MM.1S (cell line): ENCODE measurements at regions not wholly inside any gene's neighbourhood (a gene's known extent, or its start where the extent isn't known, plus 50 kb on each side); places are given as distances from the start of the nearest gene placed in this dataset.

Experiments
- DNase-seq: peaks from one replicate; pipeline ENCODE4 v3.0.0-alpha.2; 2015
- H2AFZ ChIP-seq: fragments of 300-600 bp; sonication (generic); 2 replicates; pipeline ENCODE4 v1.6.0; 2016; ENCODE audit warnings: antibody characterized with exemption, low read length
- H3F3A ChIP-seq: fragments of 300-600 bp; sonication (generic); 2 replicates; pipeline ENCODE4 v1.6.1; 2016; ENCODE audit warnings: mild to moderate bottlenecking, antibody characterized with exemption, low read length, moderate library complexity, mixed read lengths; ENCODE audit not compliant: insufficient read depth
- H3K27ac ChIP-seq: fragments of 300-600 bp; sonication (generic); 2 replicates; pipeline ENCODE4 v1.5.1; 2016; ENCODE audit warnings: mild to moderate bottlenecking, low read length
- H3K27me3 ChIP-seq: fragments of 300-600 bp; sonication (generic); replicated peaks from 2 replicates; pipeline ENCODE4 v1.6.0; 2016; ENCODE audit warnings: low read length; ENCODE audit not compliant: insufficient read depth
- H3K36me3 ChIP-seq: fragments of 300-600 bp; sonication (generic); replicated peaks from 2 replicates; pipeline ENCODE4 v1.6.1; 2016; ENCODE audit warnings: mild to moderate bottlenecking, low read length, mixed read lengths; ENCODE audit not compliant: insufficient read depth
- H3K4me1 ChIP-seq: fragments of 300-600 bp; sonication (generic); 2 replicates; pipeline ENCODE4 v1.6.1; 2016; ENCODE audit warnings: low read length, mixed read lengths
- H3K4me2 ChIP-seq: fragments of 300-600 bp; sonication (generic); 2 replicates; pipeline ENCODE4 v1.6.0; 2016; ENCODE audit warnings: low read depth, low read length
- H3K4me3 ChIP-seq: fragments of 300-600 bp; sonication (generic); 2 replicates; pipeline ENCODE4 v1.5.1; 2016; ENCODE audit warnings: low read length, mixed read lengths
- H3K79me2 ChIP-seq: fragments of 300-600 bp; sonication (generic); 2 replicates; pipeline ENCODE4 v1.6.1; 2016; ENCODE audit warnings: mixed run types, low read length, mixed read lengths
- H3K9ac ChIP-seq: fragments of 300-600 bp; sonication (generic); 2 replicates; pipeline ENCODE4 v1.6.1; 2016; ENCODE audit warnings: low read length, mixed read lengths
- H3K9me2 ChIP-seq: fragments of 300-600 bp; sonication (generic); replicated peaks from 2 replicates; pipeline ENCODE4 v1.6.1; 2016; ENCODE audit warnings: mild to moderate bottlenecking, low read length, mixed read lengths; ENCODE audit not compliant: insufficient read depth
- H3K9me3 ChIP-seq: fragments of 300-600 bp; sonication (generic); replicated peaks from 2 replicates; pipeline ENCODE4 v1.6.1; 2016; ENCODE audit warnings: mild to moderate bottlenecking, low read length, mixed read lengths; ENCODE audit not compliant: insufficient read depth
- H4K20me1 ChIP-seq: fragments of 300-600 bp; sonication (generic); 2 replicates; pipeline ENCODE4 v1.6.1; 2016; ENCODE audit warnings: mild to moderate bottlenecking, low read length, moderate library complexity, mixed read lengths; ENCODE audit not compliant: insufficient read depth
- CTCF ChIP-seq: fragments of 300-600 bp; sonication (generic); IDR thresholded peaks from 2 replicates; pipeline ENCODE4 v1.5.1; 2016; ENCODE audit warnings: antibody characterized with exemption, low read length, mixed read lengths
- EZH2 ChIP-seq: fragments of 300-600 bp; sonication (generic); optimal IDR thresholded peaks from 2 replicates; pipeline ENCODE3; 2017; ENCODE audit warnings: low read depth, mild to moderate bottlenecking, antibody characterized with exemption, low read length, mixed read lengths
- EZH2phosphoT487 ChIP-seq: fragments of 300-600 bp; sonication (generic); IDR thresholded peaks from 2 replicates; pipeline ENCODE4 v1.6.1; 2018; ENCODE audit warnings: antibody characterized with exemption, low read length

GRCh38 chr13:99450416-99450815 is 50.9 kb upstream of the TM9SF2 start:
- H3K79me2 ChIP-seq = no peaks in the 10 kb centered on the region
- H3K9me2 ChIP-seq = no peaks in the 10 kb centered on the region
- H3K27me3 ChIP-seq = no peaks in the 10 kb centered on the region
- TF ChIP-seq EZH2 (no peak), EZH2phosphoT487 (no peak), CTCF (no peak)
- no peaks in the 10 kb centered on the region for H3F3A ChIP-seq
- no peak overlapping the region for H3K9ac ChIP-seq
- no peak overlapping the region for H3K4me2 ChIP-seq
- no peak overlapping the region for H3K4me3 ChIP-seq
- no peak overlapping the region for H3K27ac ChIP-seq
- H4K20me1 ChIP-seq = no peaks in the 10 kb centered on the region
- H3K9me3 ChIP-seq = no peaks in the 10 kb centered on the region
- no peak overlapping the region for H2AFZ ChIP-seq
- H3K36me3 ChIP-seq = no peaks in the 10 kb centered on the region
- DNase-seq = no peak
- H3K4me1 ChIP-seq = no peaks in the 10 kb centered on the region
